ENCODE measurements at regions not wholly inside any gene's neighbourhood (a gene's known extent, or its start where the extent isn't known, plus 50 kb on each side); places are given as distances from the start of the nearest gene placed in this dataset.

- intact Hi-C loops (cut with DNase I): no loop called here
- TF ChIP-seq CTCF (IDR thresholded peaks at IDR 0.05): no peak
- H3K4me3 ChIP-seq: no peak overlapping the region
Observed at GRCh38 chr10:123442901-123443300, 223.3 kb upstream of the GPR26 start.

GRCh38 chr10:123443924-123444323 lies 222.2 kb upstream of the GPR26 start:
- Histone ChIP-seq H3K4me3 (no peak overlapping the region), H3K4me1 (no peaks in the 10 kb centered on the region), H3K36me3 (no peaks in the 10 kb centered on the region), H3K9me3 (no peaks in the 10 kb centered on the region), H3K27me3 (no peaks in the 10 kb centered on the region), H3K27ac (no peak overlapping the region)
- intact Hi-C loops (cut with DNase I): no loop called here
- DNase-seq: no peak
- no peak for ATAC-seq
- no peak for TF ChIP-seq CTCF (IDR thresholded peaks at IDR 0.05)

More at GRCh38 chr10:123442901-123443300, 223.3 kb upstream of the GPR26 start:
- no peaks in the 10 kb centered on the region for H3K36me3 ChIP-seq
- no peaks in the 10 kb centered on the region for H3K27me3 ChIP-seq
- no peaks in the 10 kb centered on the region for H3K4me1 ChIP-seq
- ATAC-seq (no peak), DNase-seq (no peak)
- H3K27ac ChIP-seq: no peak overlapping the region
- H3K9me3 ChIP-seq: no peaks in the 10 kb centered on the region

- no peak for DNase-seq
- H3K27me3 ChIP-seq: no peaks in the 10 kb centered on the region
- no peaks in the 10 kb centered on the region for H3K4me1 ChIP-seq
- ATAC-seq: no peak
- no peaks in the 10 kb centered on the region for H3K36me3 ChIP-seq
- no peaks in the 10 kb centered on the region for H3K9me3 ChIP-seq
- H3K27ac ChIP-seq: no peak overlapping the region
- H3K4me3 ChIP-seq: no peak overlapping the region
- TF ChIP-seq CTCF (IDR thresholded peaks at IDR 0.05): no peak
- intact Hi-C loops (cut with DNase I): no loop called here
Observed at GRCh38 chr10:123445261-123445775, 220.8 kb upstream of the GPR26 start.

- ATAC-seq (no peak), DNase-seq (no peak)
- Histone ChIP-seq H3K27me3 (no peaks in the 10 kb centered on the region), H3K27ac (no peak overlapping the region), H3K36me3 (no peaks in the 10 kb centered on the region), H3K4me3 (no peak overlapping the region), H3K4me1 (no peaks in the 10 kb centered on the region), H3K9me3 (no peaks in the 10 kb centered on the region)
- TF ChIP-seq CTCF (IDR thresholded peaks at IDR 0.05): no peak
- intact Hi-C loops (cut with DNase I): no loop called here
Observed at GRCh38 chr10:123446449-123447156, 219.6 kb upstream of the GPR26 start.

GRCh38 chr10:123449234-123449962 lies 216.8 kb upstream of the GPR26 start:
- Histone ChIP-seq H3K27ac (no peak overlapping the region), H3K9me3 (no peaks in the 10 kb centered on the region), H3K4me3 (no peak overlapping the region), H3K36me3 (no peaks in the 10 kb centered on the region), H3K27me3 (no peaks in the 10 kb centered on the region), H3K4me1 (no peaks in the 10 kb centered on the region)
- no peak for DNase-seq
- no peak for ATAC-seq
- intact Hi-C loops (cut with DNase I): no loop called here
- no peak for TF ChIP-seq CTCF (IDR thresholded peaks at IDR 0.05)

Data from left lung (tissue), 4 donors.